ENCODE measurements at regions not wholly inside any gene's neighbourhood (a gene's known extent, or its start where the extent isn't known, plus 50 kb on each side); places are given as distances from the start of the nearest gene placed in this dataset.

GRCh38 chr11:69996451-69996850, 81.7 kb upstream of the ANO1 start:
- H3K4ac ChIP-seq (ENCODE audit: low read depth, low read length), result no peak overlapping the region
- no peak overlapping the region for H3K9ac ChIP-seq (ENCODE audit: extremely low read depth, insufficient read length, low read length)
- H3K18ac ChIP-seq (ENCODE audit: insufficient read length, low read depth, low read length), result no peak overlapping the region
- H2BK120ac ChIP-seq (ENCODE audit: low read depth, low read length, poor library complexity, severe bottlenecking), result no peak overlapping the region
- no peak overlapping the region for H4K91ac ChIP-seq (ENCODE audit: insufficient read length, low read depth, low read length)
- H2BK15ac ChIP-seq (ENCODE audit: low read depth, low read length), result no peak overlapping the region
- H3K23ac ChIP-seq (ENCODE audit: insufficient read length, low read depth, low read length), result no peak overlapping the region
- H3K4me2 ChIP-seq (ENCODE audit: insufficient read depth, insufficient read length, low read length), result no peak overlapping the region
- no peaks in the 10 kb centered on the region for H3K79me1 ChIP-seq (ENCODE audit: insufficient read depth, low read depth, low read length, poor library complexity, severe bottlenecking)
- Mint-ChIP-seq H3K36me3 (ENCODE audit: insufficient read depth in 1 of 3, low read depth in 3 of 3) (peaks cover 0 to 2% (median 0%) of the 10 kb centered on the region in 3 experiments; a peak in 2 of 7 replicates), H3K27me3 (ENCODE audit: low read depth) (peaks cover 98% of the 10 kb centered on the region), H3K4me3 (no peak overlapping the region), H3K9me3 (peaks cover 11 to 12% of the 10 kb centered on the region in 2 experiments), H3K4me1 (peaks cover 19% of the 10 kb centered on the region in 2 experiments), H3K27ac (no peak overlapping the region)
- H3K79me2 ChIP-seq (ENCODE audit: insufficient read depth, low read length), result no peaks in the 10 kb centered on the region
- no peaks in the 10 kb centered on the region for H3K9me3 ChIP-seq (ENCODE audit: control insufficient read depth, low read depth, low read length)
- DNase-seq, result no peak
- WGBS (ENCODE audit: extremely low coverage, insufficient read length, low lambda C conversion rate), result no CpG with 5 or more reads among the region's 1 CpG
- no peak for TF ChIP-seq CTCF (conservative IDR thresholded peaks at IDR 0.05)
- H4K20me1 ChIP-seq (ENCODE audit: control insufficient read depth, insufficient read depth, insufficient read length), result no peaks in the 10 kb centered on the region
- peaks cover 6% of the 10 kb centered on the region; the same call in 1 of the 2 replicates for H3K27me3 ChIP-seq (ENCODE audit: insufficient read depth, low read length)
- H2BK5ac ChIP-seq (ENCODE audit: insufficient read length, low read length), result no peak overlapping the region
- no peak overlapping the region for H4K5ac ChIP-seq (ENCODE audit: insufficient read length, low read depth, low read length)
- H3K56ac ChIP-seq (ENCODE audit: insufficient read length, low read depth, low read length), result no peak overlapping the region
- H2BK12ac ChIP-seq (ENCODE audit: insufficient read length, low read depth, low read length), result no peak overlapping the region
- H3T11ph ChIP-seq (ENCODE audit: low read length), result no peak overlapping the region
- H3K4me1 ChIP-seq (ENCODE audit: insufficient read depth, low read length), result peaks cover 6% of the 10 kb centered on the region; the same call in 1 of the 2 replicates
- H2BK20ac ChIP-seq (ENCODE audit: low read depth, low read length, poor library complexity, severe bottlenecking), result no peak overlapping the region
- H3K14ac ChIP-seq (ENCODE audit: insufficient read depth, low read length), result no peak overlapping the region
- H2AFZ ChIP-seq (ENCODE audit: low read length), result no peak overlapping the region
- H2AK5ac ChIP-seq (ENCODE audit: insufficient read length, low read length), result no peak overlapping the region
- H3K27ac ChIP-seq (ENCODE audit: insufficient read length, low read depth, low read length), result no peak overlapping the region
- no peaks in the 10 kb centered on the region for H3K23me2 ChIP-seq (ENCODE audit: insufficient read length, low read depth, low read length, poor library complexity, severe bottlenecking)
- H4K8ac ChIP-seq (replicated peaks; ENCODE audit: insufficient read length, low read depth, low read length), result no peak overlapping the region
